AG10803 (cell line): ENCODE measurements at regions not wholly inside any gene's neighbourhood (a gene's known extent, or its start where the extent isn't known, plus 50 kb on each side); places are given as distances from the start of the nearest gene placed in this dataset.
"Not testable (repeated sequence)": the region's sequence is repeated elsewhere in the genome, so short reads cannot be mapped to it uniquely, and the experiment has no call there.

Experiments used
- DNase-seq: peaks from one replicate; pipeline ENCODE4 v3.0.0; 2010; ENCODE audit warnings: low read depth
- H3K4me3 ChIP-seq: 2 replicates; pipeline ENCODE4 v1.5.1; 2011; ENCODE audit warnings: mild to moderate bottlenecking, low read length, control low read depth
- TF ChIP-seq, protein P1 (sequence below): conservative IDR thresholded peaks from 2 replicates; pipeline ENCODE4 v1.5.1; 2011; ENCODE audit warnings: mild to moderate bottlenecking, low read length, control low read depth, inconsistent platforms

DNA sequence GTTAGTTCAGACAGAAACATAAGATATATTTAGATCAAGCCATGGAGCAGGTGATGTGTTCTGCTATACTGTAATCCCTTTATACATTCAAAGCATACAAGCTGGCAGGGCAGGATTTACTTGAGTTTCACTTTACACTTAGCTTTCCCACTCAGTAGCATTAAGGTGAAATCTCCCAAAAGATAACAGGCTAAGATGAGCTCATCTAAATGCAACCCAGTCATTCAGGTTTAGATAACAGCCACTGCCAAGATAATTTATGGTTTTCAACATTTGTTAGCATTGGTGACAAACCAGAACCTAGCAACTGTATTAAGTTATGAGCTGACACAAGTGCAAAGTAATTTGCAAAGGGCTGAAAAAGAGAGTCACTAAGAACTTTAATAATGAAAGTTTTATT lies 925.1 kb upstream of the ATXN7L3B start:
- TF ChIP-seq, protein P1, sequence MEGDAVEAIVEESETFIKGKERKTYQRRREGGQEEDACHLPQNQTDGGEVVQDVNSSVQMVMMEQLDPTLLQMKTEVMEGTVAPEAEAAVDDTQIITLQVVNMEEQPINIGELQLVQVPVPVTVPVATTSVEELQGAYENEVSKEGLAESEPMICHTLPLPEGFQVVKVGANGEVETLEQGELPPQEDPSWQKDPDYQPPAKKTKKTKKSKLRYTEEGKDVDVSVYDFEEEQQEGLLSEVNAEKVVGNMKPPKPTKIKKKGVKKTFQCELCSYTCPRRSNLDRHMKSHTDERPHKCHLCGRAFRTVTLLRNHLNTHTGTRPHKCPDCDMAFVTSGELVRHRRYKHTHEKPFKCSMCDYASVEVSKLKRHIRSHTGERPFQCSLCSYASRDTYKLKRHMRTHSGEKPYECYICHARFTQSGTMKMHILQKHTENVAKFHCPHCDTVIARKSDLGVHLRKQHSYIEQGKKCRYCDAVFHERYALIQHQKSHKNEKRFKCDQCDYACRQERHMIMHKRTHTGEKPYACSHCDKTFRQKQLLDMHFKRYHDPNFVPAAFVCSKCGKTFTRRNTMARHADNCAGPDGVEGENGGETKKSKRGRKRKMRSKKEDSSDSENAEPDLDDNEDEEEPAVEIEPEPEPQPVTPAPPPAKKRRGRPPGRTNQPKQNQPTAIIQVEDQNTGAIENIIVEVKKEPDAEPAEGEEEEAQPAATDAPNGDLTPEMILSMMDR, result no peak
- no peak for DNase-seq
- no peak overlapping the region for H3K4me3 ChIP-seq

DNA sequence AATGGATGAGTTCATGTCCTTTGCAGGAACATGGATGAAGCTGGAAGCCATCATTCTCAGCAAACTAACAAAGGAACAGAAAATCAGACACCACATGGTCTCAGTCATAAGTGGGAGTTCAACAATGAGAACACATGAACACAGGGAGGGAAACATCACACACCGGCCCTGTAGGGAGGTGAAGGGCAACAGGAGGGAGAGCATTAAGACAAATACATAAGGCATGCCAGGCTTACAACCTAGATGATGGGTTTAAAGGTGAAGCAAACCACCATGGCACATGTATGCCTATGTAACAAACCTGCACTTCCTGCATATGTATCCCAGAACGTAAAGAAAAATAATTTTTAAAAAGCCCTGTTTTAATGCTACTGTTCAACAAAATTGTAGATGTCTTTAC lies 914.2 kb upstream of the ATXN7L3B start:
- TF ChIP-seq, protein P1, result no peak
- DNase-seq, result no peak
- no peak overlapping the region for H3K4me3 ChIP-seq

DNA sequence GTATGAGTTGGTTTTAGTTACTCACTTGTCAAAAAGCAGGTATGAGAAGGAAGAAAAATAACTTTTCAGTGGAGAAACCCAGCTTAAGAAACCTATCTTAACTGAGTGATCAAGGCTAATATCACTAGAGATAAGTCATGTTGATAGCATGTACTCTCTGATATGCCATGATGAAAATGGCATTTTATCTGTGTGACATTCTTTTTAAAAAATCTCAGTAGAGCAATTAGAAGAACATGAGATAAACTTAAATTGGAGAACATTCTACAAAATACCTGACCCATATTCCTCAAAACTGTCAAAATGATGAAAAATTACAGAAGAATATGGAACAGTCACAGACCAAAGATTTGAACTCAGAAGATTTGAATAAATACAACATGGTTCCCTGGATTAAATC lies 912.4 kb upstream of the ATXN7L3B start:
- TF ChIP-seq, protein P1, result no peak
- no peak for DNase-seq
- no peak overlapping the region for H3K4me3 ChIP-seq

DNA sequence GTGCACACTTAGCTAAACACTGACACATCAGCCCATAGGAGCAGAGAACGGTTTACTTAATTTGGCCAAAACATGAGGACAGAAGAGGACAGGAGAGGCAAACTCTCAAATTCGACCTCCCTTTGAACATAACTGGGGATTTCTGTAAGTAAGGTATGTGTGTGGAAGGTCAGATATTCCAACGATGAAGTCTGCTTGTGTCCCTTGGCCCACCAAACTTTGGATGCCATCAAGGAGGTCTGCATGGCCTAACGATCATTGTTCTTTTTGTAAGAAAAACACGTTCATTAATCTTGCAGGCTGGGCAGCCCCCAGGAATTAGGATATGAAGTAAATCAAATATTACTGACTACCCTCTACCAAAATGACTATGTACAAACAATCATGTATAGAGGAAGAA lies 908.5 kb upstream of the ATXN7L3B start:
- DNase-seq, result no peak
- H3K4me3 ChIP-seq, result no peak overlapping the region
- TF ChIP-seq, protein P1, result no peak

DNA sequence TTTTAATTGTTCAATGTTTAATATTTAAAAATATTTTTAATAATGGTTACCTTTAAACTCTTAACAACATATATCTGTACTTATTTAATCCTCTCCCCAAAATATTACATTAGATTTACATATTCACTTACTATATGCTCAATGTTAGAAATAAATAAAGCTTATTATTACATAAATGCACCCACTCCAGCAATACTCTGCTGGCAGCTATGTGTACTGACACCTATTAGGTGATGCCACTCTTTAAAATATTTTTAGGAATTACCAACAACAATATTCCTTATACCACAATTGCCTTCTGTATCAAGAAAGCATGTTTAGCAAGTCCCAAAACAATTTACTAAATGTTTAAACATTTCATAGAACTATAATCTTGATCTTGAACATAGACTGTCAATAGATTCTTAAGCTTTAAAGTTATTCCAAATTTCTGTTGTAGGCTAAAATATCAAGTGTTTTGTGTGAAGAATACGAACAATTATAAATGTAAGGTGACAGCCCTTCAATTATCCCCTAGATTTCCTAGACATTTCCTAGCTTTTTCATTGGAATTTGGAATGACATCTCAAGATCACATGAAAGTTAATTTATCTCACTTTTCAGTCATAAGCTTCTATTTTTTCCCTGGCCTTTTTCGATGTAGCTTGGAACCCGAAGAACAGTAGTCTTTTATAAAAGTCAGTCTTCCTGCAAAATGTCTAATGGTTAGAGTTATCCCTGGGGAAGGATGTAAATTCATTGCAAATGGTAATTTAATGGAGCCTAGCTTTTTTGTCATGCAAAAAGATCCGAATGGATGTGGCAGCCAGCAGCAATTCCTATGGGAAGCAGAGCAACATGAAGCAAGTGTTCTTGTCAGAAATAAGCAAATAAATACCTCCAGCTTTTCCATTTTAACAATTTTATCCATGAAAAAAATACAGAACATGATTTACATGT lies 907.5 kb upstream of the ATXN7L3B start:
- no peak overlapping the region for H3K4me3 ChIP-seq
- no peak for DNase-seq
- TF ChIP-seq, protein P1, result no peak

DNA sequence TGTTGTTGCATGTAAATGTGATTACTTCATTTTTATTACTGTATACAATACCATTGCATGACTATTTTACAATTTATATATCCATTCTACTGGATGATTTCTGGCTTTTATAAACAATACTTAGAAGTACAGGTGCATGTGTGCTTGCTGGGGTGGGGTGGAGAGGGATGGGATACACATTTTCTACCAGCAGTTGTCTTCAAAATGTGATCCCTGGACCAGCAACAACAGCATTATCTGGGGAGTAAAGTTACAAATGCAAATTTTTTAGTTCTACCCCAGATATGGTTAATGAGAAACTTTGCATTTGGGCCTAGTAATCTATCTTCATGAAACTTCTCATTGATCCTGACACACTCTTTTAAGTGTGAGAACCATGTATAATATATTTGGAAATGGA lies 905.4 kb upstream of the ATXN7L3B start:
- DNase-seq, result no peak
- no peak overlapping the region for H3K4me3 ChIP-seq
- TF ChIP-seq, protein P1, result no peak

DNA sequence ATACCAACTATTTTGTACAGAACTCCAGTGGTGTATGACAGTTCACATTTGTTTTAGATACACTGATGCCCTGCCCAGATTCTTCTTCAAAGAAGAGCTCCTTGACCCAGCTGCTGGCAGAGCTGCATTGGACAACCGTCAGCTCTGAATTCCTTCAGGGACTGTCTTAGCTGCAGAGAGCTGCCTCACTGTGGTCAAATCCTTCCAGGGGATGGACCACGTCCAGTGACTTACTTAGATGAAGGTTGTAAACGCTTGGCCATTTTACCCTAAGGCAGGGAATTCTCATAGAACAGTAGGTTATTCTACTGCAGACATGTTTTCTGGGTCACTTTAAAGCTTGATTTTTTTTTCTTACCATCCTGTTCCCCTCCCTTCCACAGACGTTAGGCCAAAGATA lies 905.0 kb upstream of the ATXN7L3B start:
- H3K4me3 ChIP-seq, result no peak overlapping the region
- TF ChIP-seq, protein P1, result no peak
- no peak for DNase-seq

DNA sequence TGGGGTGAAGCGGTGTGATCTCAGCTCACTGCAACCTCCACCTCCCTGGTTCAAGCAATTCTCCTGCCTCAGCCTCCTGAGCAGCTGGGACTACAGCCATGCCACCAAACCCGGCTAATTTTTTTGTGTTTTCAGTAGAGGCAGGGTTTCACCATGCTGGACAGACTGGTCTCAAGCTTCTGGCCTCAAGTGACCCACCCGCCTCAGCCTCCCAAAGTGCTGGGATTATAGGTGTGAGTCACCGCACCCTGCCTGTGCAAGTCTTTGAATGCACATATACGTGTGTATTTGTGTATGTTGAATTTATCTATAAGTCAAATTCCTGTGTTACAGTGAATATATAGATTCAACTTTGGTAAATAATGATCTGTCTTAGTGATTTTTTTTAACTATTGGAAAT lies 898.2 kb upstream of the ATXN7L3B start:
- not testable (repeated sequence) for DNase-seq, H3K4me3 ChIP-seq
